ENCODE measurements at regions not wholly inside any gene's neighbourhood (a gene's known extent, or its start where the extent isn't known, plus 50 kb on each side); places are given as distances from the start of the nearest gene placed in this dataset.

DNA sequence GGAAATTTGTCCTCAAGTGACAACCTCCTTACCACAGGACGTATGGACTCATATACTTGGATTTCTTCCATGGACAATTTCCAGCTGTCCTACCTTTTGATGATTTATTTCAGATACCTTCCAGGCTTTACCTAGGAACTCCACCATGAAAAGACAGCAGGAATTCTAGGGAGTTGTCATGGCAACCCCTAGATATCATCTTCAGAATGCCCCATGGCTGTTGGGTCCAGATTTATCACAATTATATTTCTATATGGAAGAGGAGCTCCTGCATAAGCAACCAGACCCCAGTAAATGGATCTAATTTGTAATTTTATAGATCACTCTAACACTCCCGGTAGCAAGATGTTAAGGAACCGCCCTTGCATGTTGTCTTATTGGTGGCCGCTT, 102.3 kb upstream of the ZNF521 start:
- DNase-seq: no peak
- no peaks in the 10 kb centered on the region for H3K27me3 ChIP-seq
- TF ChIP-seq CTCF (IDR thresholded peaks at IDR 0.05) (no peak), POLR2A (IDR thresholded peaks at IDR 0.05) (no peak)
- 85 to 86% methylated on average over 4 of the region's 4 CpGs for WGBS, 2 donors
- H3K4me3 ChIP-seq (replicated peaks in 1 of 3): no peak overlapping the region
- intact Hi-C loops (cut with DNase I): no loop called here
- no peaks in the 10 kb centered on the region for H3K36me3 ChIP-seq
- no peaks in the 10 kb centered on the region for H3K4me1 ChIP-seq
- no peaks in the 10 kb centered on the region for H3K9me3 ChIP-seq
- no peak overlapping the region for H3K27ac ChIP-seq

DNA sequence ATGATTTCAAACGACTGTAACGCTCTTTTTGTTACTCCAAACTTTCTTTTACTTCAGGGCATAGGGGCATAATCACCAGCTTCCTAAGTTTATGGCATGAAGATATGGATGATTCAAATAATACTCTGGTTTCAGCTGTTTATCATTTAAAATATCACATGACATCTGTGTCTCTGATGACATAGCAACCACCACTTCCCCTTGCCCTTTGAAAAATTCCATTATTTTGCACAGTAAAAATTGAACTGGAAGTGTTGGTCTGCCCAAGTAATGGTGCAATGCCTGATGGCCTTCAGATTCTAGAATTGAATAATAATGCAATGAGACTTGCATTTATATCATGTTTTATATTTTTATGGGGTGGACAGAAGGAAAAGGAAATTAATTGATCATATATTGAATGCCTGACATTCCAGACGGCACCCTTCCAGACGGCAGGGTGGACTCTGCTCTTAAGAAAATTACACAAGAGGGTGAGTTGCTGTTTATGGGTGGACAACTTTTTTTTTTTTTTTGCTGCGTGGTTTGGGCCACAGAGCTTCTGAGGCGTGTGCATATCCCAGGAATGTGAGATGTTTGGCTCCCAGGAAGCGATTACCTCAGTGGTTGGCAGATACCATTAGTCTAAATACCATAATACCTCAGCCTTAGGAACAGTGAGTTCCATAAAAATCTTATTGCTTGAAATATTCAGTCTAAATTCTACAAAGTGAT, 101.7 kb upstream of the ZNF521 start:
- Histone ChIP-seq H3K36me3 (no peaks in the 10 kb centered on the region), H3K27me3 (no peaks in the 10 kb centered on the region), H3K4me3 (replicated peaks in 1 of 3) (no peak overlapping the region), H3K27ac (no peak overlapping the region), H3K9me3 (no peaks in the 10 kb centered on the region), H3K4me1 (no peaks in the 10 kb centered on the region)
- intact Hi-C loops (cut with DNase I): no loop called here
- DNase-seq: no peak
- TF ChIP-seq POLR2A (IDR thresholded peaks at IDR 0.05): no peak
- no peak for TF ChIP-seq CTCF (IDR thresholded peaks at IDR 0.05)
- WGBS, 2 donors: 79 to 86% methylated on average over 7 of the region's 7 CpGs

- H3K4me3 ChIP-seq (replicated peaks in 1 of 3): no peak overlapping the region
Measured at GRCh38 chr18:25451077-25451658, 99.2 kb upstream of the ZNF521 start.

GRCh38 chr18:25449046-25449445, 97.1 kb upstream of the ZNF521 start:
- Histone ChIP-seq H3K4me1 (no peaks in the 10 kb centered on the region), H3K27ac (no peak overlapping the region), H3K36me3 (no peaks in the 10 kb centered on the region), H3K27me3 (no peaks in the 10 kb centered on the region), H3K4me3 (replicated peaks in 1 of 3) (no peak overlapping the region), H3K9me3 (no peaks in the 10 kb centered on the region)
- intact Hi-C loops (cut with DNase I): no loop called here
- TF ChIP-seq POLR2A (IDR thresholded peaks at IDR 0.05): no peak
- no peak for TF ChIP-seq CTCF (IDR thresholded peaks at IDR 0.05)
- no peak for DNase-seq

More at GRCh38 chr18:25451077-25451658, 99.2 kb upstream of the ZNF521 start:
- no peaks in the 10 kb centered on the region for H3K27me3 ChIP-seq
- H3K9me3 ChIP-seq: no peaks in the 10 kb centered on the region
- DNase-seq: no peak
- no peaks in the 10 kb centered on the region for H3K36me3 ChIP-seq
- intact Hi-C loops (cut with DNase I): no loop called here
- 90 to 93% methylated on average over 5 of the region's 5 CpGs for WGBS, 2 donors
- H3K4me1 ChIP-seq: no peaks in the 10 kb centered on the region
- TF ChIP-seq CTCF (IDR thresholded peaks at IDR 0.05): no peak
- no peak for TF ChIP-seq POLR2A (IDR thresholded peaks at IDR 0.05)
- no peak overlapping the region for H3K27ac ChIP-seq

DNA sequence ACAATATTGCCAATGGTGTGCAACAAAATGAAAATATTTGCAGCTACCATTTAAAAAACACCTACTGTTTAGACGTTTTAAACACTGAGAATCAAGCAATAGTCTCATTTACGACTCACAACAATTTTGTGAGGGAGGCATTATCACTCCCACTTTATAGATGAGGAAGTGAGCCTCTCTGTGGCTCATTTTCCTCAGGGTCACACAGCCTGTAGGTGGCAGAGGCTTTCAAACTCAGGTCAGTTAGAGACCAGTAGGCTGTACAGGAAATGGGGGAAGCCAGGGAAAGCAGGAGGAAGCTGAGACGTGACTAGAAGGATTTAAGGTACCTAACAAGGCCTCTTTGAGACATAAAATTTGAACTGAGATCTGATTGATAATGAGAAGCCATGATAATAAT, 95.0 kb upstream of the ZNF521 start:
- no peaks in the 10 kb centered on the region for H3K27me3 ChIP-seq
- H3K4me1 ChIP-seq: no peaks in the 10 kb centered on the region
- no peaks in the 10 kb centered on the region for H3K9me3 ChIP-seq
- DNase-seq: no peak
- no peaks in the 10 kb centered on the region for H3K36me3 ChIP-seq
- intact Hi-C loops (cut with DNase I): no loop called here
- no peak overlapping the region for H3K27ac ChIP-seq
- 64 to 71% methylated on average over 3 of the region's 3 CpGs for WGBS, 2 donors
- no peak for TF ChIP-seq POLR2A (IDR thresholded peaks at IDR 0.05)
- TF ChIP-seq CTCF (IDR thresholded peaks at IDR 0.05): no peak
- H3K4me3 ChIP-seq (replicated peaks in 1 of 3): no peak overlapping the region

Data from thyroid gland (tissue), 4 donors.